Hematopoietic multipotent progenitor cell treated with erythropoietin and hydrocortisone succinate and interleukin-3 and kit ligand, for 4 days (in vitro differentiated cells): ENCODE measurements at regions not wholly inside any gene's neighbourhood (a gene's known extent, or its start where the extent isn't known, plus 50 kb on each side); places are given as distances from the start of the nearest gene placed in this dataset.
"Not testable (repeated sequence)": the region's sequence is repeated elsewhere in the genome, so short reads cannot be mapped to it uniquely, and the experiment has no call there.

Experiments used
- DNase-seq: peaks from one replicate; pipeline ENCODE4 v3.0.0-alpha.2; 2015

DNA sequence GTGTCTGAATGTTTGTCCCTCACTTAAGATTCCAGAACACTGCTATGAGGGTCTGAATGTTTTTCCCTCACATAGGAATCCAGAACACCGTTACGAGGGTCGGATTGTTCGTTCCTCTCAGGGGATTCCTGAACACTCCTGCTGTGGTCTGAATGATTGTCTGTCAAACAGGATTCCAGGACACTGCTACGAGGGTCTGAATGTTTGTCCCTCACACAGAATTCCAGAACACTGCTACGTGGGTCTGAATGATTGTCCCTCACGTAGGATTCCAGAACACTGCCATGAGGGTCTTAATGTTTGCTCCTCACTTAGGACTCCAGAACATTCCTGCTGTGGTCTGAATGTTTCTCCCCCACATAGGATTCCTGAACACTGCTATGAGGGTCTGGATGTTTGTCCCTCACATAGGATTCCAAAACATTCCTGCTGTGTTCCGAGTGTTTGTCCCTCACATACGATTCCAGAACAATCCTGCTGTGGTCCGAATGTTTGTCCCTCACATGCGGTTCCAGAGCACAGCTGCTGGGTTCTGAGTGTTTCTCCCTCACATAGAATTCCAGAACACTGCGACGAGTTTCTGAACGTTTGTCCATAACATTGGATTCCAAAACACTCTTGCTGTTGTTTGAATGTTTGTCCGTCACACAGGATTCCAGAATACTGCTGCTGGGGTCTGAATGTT, 199.5 kb downstream of the FOXD4L6 start:
- DNase-seq, result no peak

DNA sequence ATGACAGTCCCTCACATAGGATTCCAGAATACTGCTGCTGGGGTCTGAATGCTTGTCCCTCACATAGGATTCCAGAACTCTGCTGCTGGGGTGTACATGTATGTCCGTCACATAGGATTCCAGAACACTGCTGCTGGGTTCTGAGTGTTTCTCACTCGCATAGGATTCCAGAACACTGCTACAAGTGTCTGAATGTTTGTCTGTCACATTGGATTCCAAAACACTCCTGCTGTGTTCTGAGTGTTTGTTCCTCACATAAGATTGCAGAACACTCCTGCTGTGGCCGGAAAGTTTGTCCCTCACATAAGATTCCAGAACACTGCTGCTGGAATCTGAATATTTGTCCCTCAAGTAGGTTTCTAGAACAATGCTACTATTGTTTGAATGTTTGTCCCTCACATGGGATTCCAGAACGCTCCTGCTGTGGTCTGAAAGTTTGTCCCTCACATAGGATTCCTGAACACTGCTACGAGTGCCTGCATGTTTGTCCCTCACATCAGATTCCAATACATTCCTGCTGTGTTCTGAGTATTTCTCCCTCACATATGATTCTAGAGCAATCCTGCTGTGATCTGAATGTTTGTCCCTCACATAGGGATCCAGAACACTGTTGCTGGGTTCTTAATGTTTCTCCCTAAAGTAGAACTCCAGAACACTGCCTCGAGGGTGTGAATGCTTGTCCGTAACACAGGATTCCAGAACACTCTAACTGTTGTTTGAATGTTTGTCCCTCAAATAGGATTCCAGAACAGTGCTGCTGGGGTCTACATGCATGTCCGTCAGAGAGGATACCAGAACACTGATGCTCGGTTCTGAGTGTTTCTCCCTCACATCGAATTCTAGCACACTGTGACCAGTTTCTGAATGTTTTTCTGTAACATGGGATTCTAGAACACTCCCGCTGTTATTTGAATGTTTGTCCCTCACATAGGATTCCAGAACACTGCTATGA, 200.4 kb downstream of the FOXD4L6 start:
- no peak for DNase-seq

DNA sequence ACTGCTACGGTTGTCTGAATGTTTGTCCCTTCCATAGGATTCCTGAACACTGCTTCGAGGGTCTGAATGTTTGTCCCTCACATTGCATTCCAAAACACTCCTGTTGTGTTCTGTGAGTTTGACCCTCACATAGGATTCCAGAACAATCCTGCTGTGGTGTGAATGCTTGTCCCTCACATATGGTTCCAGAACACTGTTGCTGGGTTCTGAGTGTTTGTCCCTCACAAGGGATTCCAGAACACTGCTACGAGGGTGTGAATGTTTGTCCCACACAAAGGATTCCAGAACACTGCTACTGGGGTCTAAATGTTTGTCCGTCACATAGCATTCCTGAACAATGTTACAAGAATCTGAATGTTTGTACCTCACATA, 201.2 kb downstream of the FOXD4L6 start:
- DNase-seq, result no peak

DNA sequence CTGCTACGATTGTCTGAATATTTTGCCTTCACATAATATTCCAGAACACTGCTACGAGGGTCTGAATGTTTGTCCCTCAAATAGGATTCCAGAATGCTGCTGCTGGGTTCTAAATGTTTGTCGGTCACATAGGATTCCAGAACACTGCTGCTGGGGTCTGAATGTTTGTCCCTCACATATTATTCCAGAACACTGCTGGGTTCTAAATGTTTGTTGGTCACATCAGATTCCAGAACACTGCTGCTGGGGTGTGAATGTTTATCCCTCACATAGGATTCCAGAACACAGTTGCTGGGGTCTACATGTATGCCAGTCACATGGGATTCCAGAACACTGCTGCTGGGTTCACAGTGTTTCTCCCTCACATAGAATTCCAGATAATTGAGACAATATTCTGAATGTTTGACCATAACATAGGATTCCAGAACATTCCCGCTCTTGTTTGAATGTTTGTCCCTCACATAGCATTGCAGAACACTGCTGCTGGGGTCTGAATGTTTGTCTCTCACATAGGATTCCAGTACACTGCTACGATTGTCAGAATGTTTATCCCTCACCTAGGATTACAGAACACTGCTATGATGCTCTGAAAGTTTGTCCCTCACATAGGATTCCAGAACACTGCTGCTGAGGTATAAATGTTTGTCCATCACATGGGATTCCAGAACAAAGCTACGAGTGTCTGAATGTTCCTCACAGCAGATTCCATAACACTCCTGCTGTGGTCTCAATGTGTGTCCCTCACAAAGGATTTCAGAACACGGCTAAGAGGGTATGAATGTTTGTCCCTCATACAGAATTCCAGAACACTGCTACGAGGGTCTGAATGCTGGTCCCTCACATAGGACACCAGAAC, 201.8 kb downstream of the FOXD4L6 start:
- no peak for DNase-seq

DNA sequence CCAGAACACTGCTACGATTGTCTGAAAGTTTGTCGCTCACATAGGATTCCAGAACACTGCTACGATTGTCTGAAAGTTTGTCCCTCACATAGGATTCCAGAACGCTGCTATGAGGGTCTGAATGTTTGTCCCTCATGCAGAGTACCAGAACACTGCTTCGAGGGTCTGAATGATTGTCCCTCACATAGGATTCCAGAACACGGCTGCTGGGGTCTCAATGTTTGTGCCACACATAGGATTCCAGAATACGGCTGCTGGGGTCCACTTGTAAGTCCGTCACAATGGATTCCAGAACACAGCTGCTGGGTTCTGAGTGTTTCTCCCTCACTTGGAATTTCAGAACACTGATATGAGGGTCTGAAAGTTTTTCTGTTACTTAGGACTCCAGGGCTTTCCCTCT, 203.3 kb downstream of the FOXD4L6 start:
- DNase-seq, result no peak

DNA sequence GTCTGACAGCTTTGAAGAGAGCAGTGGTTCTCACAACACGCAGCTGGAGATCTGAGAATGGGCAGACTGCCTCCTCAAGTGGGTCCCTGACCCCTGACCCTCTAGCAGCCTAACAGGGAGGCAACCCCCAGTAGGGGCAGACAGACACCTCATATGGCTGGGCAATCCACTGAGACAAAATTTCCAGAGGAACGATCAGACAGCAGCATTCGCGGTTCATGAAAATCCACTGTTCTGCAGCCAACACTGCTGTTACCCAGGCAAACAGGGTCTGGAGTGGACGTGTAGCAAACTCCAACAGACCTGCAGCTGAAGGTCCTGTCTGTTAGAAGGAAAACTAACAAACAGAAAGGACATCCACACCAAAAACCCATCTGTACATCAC, 212.1 kb downstream of the FOXD4L6 start:
- DNase-seq, result not testable (repeated sequence)

DNA sequence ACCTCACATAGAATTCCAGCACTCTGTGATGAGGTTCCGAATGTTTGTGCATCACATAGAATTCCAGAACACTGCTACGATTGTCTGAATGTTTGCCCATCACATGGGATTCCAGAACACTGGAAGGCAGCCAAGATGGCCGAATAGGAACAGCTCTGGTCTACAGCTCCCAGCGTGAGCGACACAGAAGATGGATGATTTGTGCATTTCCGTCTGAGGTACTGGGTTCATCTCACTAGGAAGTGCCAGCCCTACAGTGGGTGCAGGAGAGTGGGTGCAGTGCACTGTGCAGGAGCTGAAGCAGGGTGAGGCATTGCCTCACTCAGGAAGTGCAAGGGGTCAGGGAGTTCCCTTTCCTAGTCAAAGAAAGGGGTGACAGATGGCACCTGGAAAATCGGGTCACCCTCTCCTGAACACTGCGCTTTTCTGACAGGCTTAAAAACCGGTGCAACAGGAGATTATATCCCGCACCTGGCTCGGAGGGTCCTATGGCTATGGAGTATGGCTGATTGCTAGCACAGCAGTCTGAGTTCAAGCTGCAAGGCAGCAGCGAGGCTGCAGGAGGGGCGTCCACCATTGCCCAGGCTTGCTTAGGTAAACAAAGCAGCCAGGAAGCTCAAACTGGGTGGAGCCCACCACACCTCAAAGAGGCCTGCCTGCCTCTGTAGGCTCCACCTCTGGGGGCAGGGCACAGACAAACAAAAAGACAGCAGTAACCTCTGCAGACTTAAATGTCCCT, 212.7 kb downstream of the FOXD4L6 start:
- DNase-seq, result not testable (repeated sequence)

DNA sequence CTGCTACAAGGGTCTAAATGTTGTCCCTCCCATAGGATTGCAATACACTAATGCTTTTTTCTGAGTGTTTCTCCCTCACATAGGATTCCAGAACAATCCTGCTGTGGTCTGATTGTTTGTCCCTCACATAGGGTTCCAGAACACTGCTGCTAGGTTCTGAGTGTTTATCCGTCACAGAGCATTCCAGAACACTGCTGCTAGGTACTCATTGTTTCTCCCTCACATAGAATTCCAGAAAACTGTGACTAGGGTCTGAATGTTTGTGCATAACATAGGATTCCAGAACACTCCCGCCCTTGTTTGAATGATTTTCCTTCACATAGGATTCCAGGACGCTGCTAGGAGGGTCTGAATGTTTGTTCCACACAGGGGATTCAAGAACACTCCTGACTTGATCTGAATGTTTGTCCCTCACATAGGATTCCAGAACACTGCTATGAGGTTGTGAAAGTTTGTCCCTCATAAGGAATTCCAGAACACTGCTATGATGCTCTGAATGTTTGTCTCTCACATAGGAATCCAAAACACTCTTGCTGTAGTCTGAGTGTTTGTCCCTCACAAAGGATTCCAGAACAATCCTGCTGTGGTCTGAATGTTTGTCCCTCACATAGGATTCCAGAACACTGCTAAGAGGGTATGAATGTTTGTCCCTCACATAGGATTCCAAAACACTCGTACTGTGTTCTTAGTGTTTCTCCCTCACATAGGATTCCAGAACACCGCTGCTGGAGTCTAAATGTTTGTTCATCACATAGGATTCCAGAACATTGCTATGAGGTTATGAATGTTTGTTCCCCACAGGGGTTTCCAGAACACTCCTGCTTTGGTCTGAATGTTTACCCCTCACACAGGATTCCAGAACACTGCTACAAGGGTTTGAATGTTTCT, 213.5 kb downstream of the FOXD4L6 start:
- DNase-seq, result no peak

DNA sequence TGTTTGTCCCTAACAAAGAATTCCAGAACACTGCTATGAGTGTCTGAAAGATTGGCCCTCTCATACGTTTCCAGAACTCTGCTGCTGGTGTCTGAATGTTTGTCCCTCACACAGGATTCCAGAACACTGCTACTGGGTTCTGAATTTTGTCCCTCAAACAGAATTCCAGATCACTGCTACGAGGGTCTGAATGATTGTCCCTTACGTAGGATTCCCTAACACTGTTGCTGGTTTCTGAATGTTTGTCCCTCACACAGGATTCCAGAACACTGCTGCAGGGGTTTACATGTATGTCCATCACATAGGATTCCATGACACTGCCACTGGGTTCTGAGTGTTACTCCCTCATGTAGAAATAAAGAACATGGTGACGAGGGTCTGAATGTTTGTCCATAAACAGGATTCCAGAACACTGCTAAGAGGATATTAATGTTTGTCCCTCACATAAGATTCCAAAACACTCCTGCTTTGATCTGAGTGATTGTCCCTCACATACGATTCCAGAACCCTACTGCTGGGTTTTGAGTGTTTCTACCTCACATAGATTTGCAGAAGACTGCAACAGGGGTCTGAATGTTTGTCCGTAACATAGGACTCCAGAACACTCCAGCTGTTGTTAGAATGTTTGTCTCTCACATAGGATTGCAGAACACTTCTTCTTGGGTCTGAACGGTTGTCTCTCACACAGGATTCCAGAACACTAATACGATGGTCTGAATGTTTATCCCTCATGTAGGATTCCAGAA, 214.4 kb downstream of the FOXD4L6 start:
- no peak for DNase-seq

DNA sequence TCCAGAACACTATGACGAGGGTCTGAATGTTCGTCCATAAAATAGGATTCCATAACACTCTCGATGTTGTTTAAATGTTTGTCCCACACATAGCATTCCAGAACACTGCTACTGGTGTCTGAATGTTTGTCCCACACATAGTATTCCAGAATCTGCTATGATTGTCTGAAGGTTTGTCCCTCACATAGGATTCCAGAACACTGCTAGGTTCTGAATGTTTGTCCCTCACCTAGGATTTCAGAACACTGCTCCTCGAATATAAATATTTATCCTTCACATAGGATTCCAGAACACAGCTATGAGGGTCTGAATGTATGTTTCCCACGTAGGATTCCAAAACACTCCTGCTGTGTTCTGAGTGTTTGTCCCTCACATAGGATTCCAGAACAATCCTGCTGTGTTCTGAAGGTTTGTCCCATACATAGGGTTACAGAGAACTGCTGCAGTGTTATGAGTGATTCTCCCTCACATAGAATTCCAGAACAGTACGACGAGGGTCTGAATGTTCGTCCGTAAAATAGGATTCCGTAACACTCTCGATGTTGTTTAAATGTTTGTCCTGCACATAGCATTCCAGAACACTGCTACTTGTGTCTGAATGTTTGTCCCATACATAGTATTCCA, 215.3 kb downstream of the FOXD4L6 start:
- no peak for DNase-seq

DNA sequence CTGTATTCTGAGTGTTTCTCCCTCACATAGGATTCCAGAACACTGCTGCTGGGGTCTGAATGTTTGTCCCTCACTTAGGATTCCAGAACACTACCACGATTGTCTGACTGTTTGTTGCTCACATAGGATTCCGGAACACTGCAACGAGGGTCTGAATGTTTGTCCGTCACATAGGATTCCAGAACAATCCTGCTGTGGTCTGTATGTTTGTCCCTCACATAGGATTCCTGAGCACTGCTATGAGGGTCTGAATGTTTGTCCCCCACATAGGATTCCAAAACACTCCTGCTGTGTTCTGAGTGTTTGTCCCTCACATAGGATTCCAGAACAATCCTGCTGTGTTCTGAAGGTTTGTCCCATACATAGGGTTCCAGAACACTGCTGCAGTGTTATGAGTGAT, 215.8 kb downstream of the FOXD4L6 start:
- not testable (repeated sequence) for DNase-seq

DNA sequence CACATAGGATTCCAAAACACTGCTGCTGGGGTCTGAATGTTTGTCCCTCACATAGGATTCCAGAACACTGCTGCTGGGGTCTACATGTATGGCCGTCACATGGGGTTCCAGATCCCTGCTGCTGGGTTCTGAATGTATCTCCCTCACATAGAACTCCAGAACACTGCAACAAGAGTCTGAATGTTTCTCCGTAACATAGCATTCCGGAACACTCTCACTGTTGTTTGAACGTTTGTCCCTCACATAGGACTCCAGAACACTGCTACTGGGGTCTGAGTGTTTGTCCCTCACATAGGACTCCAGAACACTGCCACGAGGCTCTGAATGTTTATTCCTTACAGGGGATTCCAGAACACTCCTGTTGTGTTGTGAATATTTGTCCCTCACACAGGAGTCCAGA, 216.8 kb downstream of the FOXD4L6 start:
- DNase-seq, result no peak

DNA sequence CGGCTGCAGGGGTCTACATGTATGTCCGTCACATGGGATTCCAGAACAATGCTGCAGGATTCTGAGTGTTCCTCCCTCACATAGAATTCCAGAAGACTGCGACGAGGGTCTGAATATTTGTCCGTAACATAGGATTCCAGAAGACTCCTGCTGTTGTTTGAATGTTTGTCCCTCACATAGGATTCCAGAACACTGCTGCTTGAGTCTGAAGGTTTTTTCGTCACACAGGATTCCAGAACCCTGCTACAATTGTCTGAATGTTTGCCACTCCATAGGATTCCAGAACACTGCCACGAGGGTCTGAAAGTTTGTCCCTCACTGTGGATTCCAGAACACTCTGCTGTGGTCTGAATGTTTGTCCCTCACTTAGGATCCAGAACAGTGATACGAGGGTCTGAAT, 217.5 kb downstream of the FOXD4L6 start:
- not testable (repeated sequence) for DNase-seq

DNA sequence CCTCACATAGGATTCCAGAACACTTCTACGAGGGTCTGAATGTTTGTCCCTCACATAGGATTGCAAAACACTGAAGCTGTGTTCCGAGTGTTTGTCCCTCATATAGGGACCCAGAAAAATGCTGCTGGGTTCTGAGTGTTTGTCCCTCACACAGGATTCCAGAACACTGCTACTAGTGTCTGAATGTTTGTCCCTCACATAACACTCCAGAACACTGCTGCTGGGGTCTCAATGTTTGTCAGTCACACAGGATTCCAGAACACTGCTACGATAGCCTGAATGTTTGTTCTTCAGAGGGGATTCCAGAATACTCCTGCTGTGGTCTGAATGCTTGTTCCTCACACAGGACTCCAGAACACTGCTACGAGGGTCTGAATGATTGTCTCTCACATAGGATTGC, 218.7 kb downstream of the FOXD4L6 start:
- DNase-seq, result no peak

DNA sequence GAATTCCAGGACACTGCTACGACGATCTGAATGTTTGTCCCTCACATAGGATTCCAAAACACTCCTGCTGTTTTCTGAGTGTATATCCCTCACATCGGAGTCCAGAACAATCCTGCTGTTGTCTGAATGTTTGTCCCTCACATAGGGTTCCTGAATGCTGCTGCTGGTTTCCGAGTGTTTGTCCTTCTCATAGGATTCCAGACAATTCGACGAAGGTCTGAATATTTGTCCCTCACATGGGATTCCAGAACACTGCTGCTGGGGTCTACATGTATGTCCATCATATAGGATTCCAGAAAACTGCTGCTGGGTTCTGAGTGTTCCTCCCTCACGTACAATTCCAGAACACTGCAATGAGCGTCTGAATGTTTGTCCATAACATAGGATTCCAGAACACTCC, 219.4 kb downstream of the FOXD4L6 start:
- not testable (repeated sequence) for DNase-seq

DNA sequence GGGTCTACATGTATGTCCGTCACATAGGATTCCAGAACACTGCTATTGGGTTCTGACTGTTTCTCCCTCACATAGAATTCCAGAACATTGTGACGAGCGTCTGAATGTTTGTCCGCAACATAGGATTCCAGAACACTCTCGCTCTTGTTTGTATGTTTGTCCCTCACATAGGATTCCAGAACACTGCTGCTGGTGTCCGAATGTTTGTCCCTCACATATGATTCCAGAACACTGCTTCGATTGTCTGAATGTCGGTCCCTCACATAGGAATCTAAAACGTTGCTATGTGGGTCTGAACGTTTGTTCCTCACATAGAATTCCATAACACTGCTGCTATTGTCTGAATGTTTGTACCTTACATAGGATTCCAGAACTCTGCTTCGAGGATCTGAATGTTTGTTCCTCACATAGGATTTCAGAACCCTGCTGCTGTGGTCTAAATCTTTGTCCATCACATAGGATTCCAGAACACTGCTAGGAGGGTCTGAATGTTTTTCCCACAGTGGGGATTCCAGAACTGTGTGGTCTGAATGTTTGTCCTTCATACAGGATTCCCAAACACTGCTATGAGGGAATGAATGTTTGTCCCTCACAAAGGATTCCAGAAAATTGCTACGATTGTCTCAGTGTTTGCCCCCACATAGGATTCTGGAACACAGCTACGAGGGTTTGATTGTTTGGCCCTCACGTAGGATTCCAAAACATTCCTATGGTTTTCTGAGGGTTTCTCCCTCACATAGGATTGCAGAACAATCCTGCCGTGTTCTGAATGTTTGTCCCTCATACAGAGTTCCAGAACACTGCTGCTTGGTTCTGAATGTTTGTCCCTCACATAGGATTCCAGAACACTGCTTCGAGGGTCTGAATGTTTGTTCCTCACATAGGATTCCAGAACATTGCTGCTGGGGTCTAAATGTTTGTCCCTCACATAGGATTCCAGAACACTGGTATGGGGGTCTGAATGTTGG, 220.5 kb downstream of the FOXD4L6 start:
- DNase-seq, result no peak

DNA sequence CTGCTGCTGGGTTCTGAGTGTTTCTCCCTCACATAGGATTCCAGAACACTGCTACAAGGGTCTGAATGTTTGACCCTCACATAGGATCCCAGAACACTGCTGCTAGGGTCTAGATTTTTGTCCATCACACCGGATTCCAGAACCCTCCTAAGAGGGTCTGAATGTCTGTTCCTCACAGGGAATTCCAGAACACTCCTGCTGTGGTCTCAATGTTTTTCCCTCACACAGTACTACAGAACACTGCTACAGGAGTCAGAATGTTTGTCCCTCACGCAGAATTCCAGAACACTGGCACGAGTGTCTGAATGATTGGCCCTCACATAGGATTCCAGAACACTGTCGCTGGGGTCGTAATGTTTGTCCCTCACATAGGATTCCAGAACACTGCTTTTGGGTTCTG, 221.6 kb downstream of the FOXD4L6 start:
- DNase-seq, result not testable (repeated sequence)

DNA sequence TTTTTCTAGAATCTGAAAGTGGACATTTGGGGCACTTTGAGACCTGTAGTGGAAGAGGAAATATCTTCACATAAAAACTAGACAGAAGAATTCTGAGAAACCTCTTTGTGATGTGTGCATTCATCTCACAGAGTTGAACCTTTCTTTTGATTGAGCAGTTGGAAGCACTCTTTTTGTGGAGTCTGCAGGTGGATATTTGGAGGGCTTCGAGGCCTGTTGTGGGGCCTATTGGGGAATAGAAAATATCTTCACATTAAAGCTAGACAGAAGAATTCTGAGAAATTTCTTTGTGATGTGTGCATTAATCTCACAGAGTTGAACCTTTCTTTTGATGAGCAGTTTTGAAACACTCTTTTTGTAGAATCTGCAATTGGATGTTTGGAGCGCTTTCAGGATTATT, 236.2 kb downstream of the FOXD4L6 start:
- not testable (repeated sequence) for DNase-seq

DNA sequence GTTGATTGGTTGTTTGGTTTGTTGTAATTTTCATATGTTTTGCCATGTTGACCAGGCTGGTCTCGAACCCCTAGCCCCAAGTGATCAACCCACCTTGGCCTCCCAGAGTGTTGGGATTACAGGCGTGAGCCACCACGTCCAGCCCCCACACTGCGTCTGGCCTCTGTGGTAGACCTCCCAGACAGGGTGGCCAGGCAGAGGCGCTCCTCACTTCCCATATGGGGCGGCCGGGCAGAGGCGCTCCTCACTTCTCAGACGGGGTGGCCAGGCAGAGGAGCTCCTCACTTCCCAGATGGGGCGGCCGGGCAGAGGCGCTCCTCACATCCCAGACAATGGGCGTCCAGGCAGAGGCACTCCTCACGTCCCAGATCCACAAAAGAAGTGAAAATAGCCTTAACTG, 242.6 kb downstream of the FOXD4L6 start:
- not testable (repeated sequence) for DNase-seq
